ENCODE measurements at regions not wholly inside any gene's neighbourhood (a gene's known extent, or its start where the extent isn't known, plus 50 kb on each side); places are given as distances from the start of the nearest gene placed in this dataset. TPM values are rescaled to one million over a fixed set of nuclear protein-coding genes. Genes with fewer than 3 reads are reported as not detected.
"Not testable (repeated sequence)": the region's sequence is repeated elsewhere in the genome, so short reads cannot be mapped to it uniquely, and the experiment has no call there.

DNA sequence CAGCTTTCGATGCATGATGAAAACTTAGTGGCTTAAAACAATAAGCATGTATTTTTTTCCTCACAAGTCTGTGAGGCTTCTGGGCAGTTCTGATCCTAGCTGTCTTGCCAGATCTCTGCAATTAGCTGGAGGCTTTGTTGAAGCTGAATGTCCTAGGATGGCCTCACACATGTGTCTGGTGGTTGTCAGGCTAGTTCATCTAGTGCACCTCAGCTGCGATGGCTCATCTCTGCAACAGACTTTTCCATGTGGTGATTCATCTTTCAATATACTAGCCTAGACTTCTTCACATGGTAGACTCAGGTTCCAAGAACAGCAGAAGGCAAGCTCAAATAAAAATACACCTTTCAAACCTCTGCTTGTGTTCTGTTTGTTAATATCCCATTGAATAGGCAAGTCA is 66.5 kb upstream of the IL1RAPL1 start:
- Histone ChIP-seq H3K36me3 (ENCODE audit: control insufficient read depth, insufficient read depth, low read length) (no peaks in the 10 kb centered on the region), H3K9ac (ENCODE audit: extremely low read depth, low read length, poor library complexity, severe bottlenecking) (no peak overlapping the region), H3K4me3 (ENCODE audit: low read length) (no peak overlapping the region), H3K27ac (ENCODE audit: low read depth, low read length) (no peak overlapping the region), H3K4me1 (ENCODE audit: control insufficient read depth, insufficient read depth, low read length) (no peaks in the 10 kb centered on the region), H3K9me3 (ENCODE audit: control insufficient read depth, low read length) (no peaks in the 10 kb centered on the region), H3K27me3 (ENCODE audit: control insufficient read depth, insufficient read depth, low read length, poor library complexity, severe bottlenecking) (no peaks in the 10 kb centered on the region)
- H3K4me1 Mint-ChIP-seq = no peaks in the 10 kb centered on the region
- no peaks in the 10 kb centered on the region for H3K36me3 Mint-ChIP-seq (ENCODE audit: low read depth)
- no peak for DNase-seq
- TF ChIP-seq CTCF (conservative IDR thresholded peaks at IDR 0.05) = no peak
- no peaks in the 10 kb centered on the region for H3K27me3 Mint-ChIP-seq (ENCODE audit: insufficient read depth)
- H3K4me3 Mint-ChIP-seq = no peak overlapping the region
- no peaks in the 10 kb centered on the region for H3K9me3 Mint-ChIP-seq
- no peak overlapping the region for H3K27ac Mint-ChIP-seq
- 97% methylated on average over 2 of the region's 2 CpGs; no CpG with 5 or more reads in 1 of the 2 experiments for WGBS, 2 experiments (ENCODE audit: insufficient coverage in 1 of 2, insufficient read length in 1 of 2)

DNA sequence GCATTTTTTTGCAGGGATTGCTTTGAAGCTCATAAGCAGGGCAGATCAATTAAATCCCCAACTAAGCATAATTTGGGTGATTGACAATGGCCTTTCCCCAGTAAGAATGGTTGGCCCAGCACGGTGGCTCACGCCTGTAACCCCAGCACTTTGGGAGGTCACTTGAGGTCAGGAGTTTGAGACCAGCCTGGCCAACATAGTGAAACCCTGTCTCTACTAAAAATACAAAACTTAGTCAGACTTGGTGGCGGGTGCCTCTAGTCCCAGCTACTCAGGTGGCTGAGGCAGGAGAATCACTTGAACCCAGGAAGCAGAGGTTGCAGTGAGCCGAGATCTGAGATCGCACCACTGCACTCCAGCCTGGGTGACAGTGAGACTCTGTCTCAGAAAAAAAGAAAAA is 58.9 kb upstream of the IL1RAPL1 start:
- 95% methylated on average over 5 of the region's 5 CpGs; no CpG with 5 or more reads in 1 of the 2 experiments for WGBS, 2 experiments (ENCODE audit: insufficient coverage in 1 of 2, insufficient read length in 1 of 2)
- not testable (repeated sequence) for H3K27ac Mint-ChIP-seq; H3K9me3 Mint-ChIP-seq; H3K4me3 ChIP-seq (ENCODE audit: low read length); H3K9ac ChIP-seq (ENCODE audit: extremely low read depth, low read length, poor library complexity, severe bottlenecking); H3K27ac ChIP-seq (ENCODE audit: low read depth, low read length); H3K4me3 Mint-ChIP-seq; H3K27me3 Mint-ChIP-seq (ENCODE audit: insufficient read depth); H3K36me3 ChIP-seq (ENCODE audit: control insufficient read depth, insufficient read depth, low read length); H3K4me1 Mint-ChIP-seq; H3K9me3 ChIP-seq (ENCODE audit: control insufficient read depth, low read length); H3K36me3 Mint-ChIP-seq (ENCODE audit: low read depth); DNase-seq; H3K27me3 ChIP-seq (ENCODE audit: control insufficient read depth, insufficient read depth, low read length, poor library complexity, severe bottlenecking); H3K4me1 ChIP-seq (ENCODE audit: control insufficient read depth, insufficient read depth, low read length)

Small RNAs in the stretch of these regions (microRNA-seq; reads per million reads assigned to microRNA genes)
- not detected for gene MIR6134 (ENCODE audit: borderline microRNAs expressed)

All from endodermal cell (in vitro differentiated cells).